SH-SY5Y (cell line): ENCODE measurements at regions not wholly inside any gene's neighbourhood (a gene's known extent, or its start where the extent isn't known, plus 50 kb on each side); places are given as distances from the start of the nearest gene placed in this dataset.

Source experiments
- GATA2 ChIP-seq: IDR thresholded peaks from 2 replicates; pipeline ENCODE4 v1.6.1; 2011; ENCODE audit warnings: mild to moderate bottlenecking, low read depth, low read length
- GATA3 ChIP-seq: IDR thresholded peaks from 2 replicates; pipeline ENCODE4 v1.6.1; 2011; ENCODE audit warnings: low read depth, mild to moderate bottlenecking, low read length, moderate library complexity

- TF ChIP-seq GATA2 (no peak), GATA3 (no peak)
Measured at GRCh38 chr9:88678008-88678407, 143.0 kb downstream of the NXNL2 start.

- TF ChIP-seq GATA3 (no peak), GATA2 (no peak)
Measured at GRCh38 chr9:88678431-88678830, 143.5 kb downstream of the NXNL2 start.

GRCh38 chr9:88680041-88680440 is 145.1 kb downstream of the NXNL2 start:
- TF ChIP-seq GATA3 (no peak), GATA2 (no peak)

GRCh38 chr9:88680505-88681160 is 145.7 kb downstream of the NXNL2 start:
- no peak for TF ChIP-seq GATA2
- TF ChIP-seq GATA3 = no peak

GRCh38 chr9:88681434-88681833 is 146.5 kb downstream of the NXNL2 start:
- TF ChIP-seq GATA3 (no peak), GATA2 (no peak)

GRCh38 chr9:88682431-88682831 is 147.5 kb downstream of the NXNL2 start:
- TF ChIP-seq GATA2 = no peak
- TF ChIP-seq GATA3 = no peak

GRCh38 chr9:88684046-88684445 is 149.1 kb downstream of the NXNL2 start:
- TF ChIP-seq GATA2 (no peak), GATA3 (no peak)

GRCh38 chr9:88684845-88685244 is 149.9 kb downstream of the NXNL2 start:
- TF ChIP-seq GATA2 (no peak), GATA3 (no peak)

GRCh38 chr9:88685966-88686365 is 151.0 kb downstream of the NXNL2 start:
- TF ChIP-seq GATA2 (no peak), GATA3 (no peak)

- TF ChIP-seq GATA3 = no peak
Measured at GRCh38 chr9:88689509-88690298, 154.7 kb downstream of the NXNL2 start.

- TF ChIP-seq GATA3 (no peak), GATA2 (no peak)
Measured at GRCh38 chr9:88690628-88691027, 155.7 kb downstream of the NXNL2 start.

GRCh38 chr9:88691091-88691490 is 156.1 kb downstream of the NXNL2 start:
- TF ChIP-seq GATA3 (no peak), GATA2 (no peak)

- TF ChIP-seq GATA2 (no peak), GATA3 (no peak)
Measured at GRCh38 chr9:88691811-88692210, 156.8 kb downstream of the NXNL2 start.

- TF ChIP-seq GATA3 = no peak
Measured at GRCh38 chr9:88692827-88693226, 157.8 kb downstream of the NXNL2 start.

GRCh38 chr9:88694625-88695024 is 159.6 kb downstream of the NXNL2 start:
- TF ChIP-seq GATA2 = no peak
- no peak for TF ChIP-seq GATA3
